GF-D8 (cell line): ENCODE measurements at regions not wholly inside any gene's neighbourhood (a gene's known extent, or its start where the extent isn't known, plus 50 kb on each side); places are given as distances from the start of the nearest gene placed in this dataset.

Experiments
- DNase-seq: peaks from one replicate; lab custom pipeline; 2025; lab: John Stamatoyannopoulos, UW

- no peak for DNase-seq
Observed at GRCh38 chr4:155514628-155515027, 137.9 kb upstream of the MAP9 start.

- DNase-seq: no peak
Observed at GRCh38 chr4:155512817-155513216, 136.1 kb upstream of the MAP9 start.

GRCh38 chr4:155512046-155512445 lies 135.3 kb upstream of the MAP9 start:
- no peak for DNase-seq

- DNase-seq: no peak
Observed at GRCh38 chr4:155510771-155511170, 134.0 kb upstream of the MAP9 start.

GRCh38 chr4:155509555-155509954 lies 132.8 kb upstream of the MAP9 start:
- DNase-seq: no peak

GRCh38 chr4:155506745-155507144 lies 130.0 kb upstream of the MAP9 start:
- DNase-seq: no peak

GRCh38 chr4:155505321-155505720 lies 128.6 kb upstream of the MAP9 start:
- no peak for DNase-seq

GRCh38 chr4:155497306-155497705 lies 120.5 kb upstream of the MAP9 start:
- no peak for DNase-seq

- DNase-seq: no peak
Observed at GRCh38 chr4:155496294-155496626, 119.5 kb upstream of the MAP9 start.

GRCh38 chr4:155495572-155496293 lies 119.0 kb upstream of the MAP9 start:
- DNase-seq: no peak

- no peak for DNase-seq
Observed at GRCh38 chr4:155494037-155494718, 117.4 kb upstream of the MAP9 start.

GRCh38 chr4:155491336-155492120 lies 114.8 kb upstream of the MAP9 start:
- DNase-seq: no peak

- no peak for DNase-seq
Observed at GRCh38 chr4:155489271-155489670, 112.5 kb upstream of the MAP9 start.

GRCh38 chr4:155488691-155489090 lies 111.9 kb upstream of the MAP9 start:
- DNase-seq: no peak

GRCh38 chr4:155487210-155487609 lies 110.4 kb upstream of the MAP9 start:
- DNase-seq: no peak

GRCh38 chr4:155481150-155481549 lies 104.4 kb upstream of the MAP9 start:
- DNase-seq: no peak

GRCh38 chr4:155479835-155480234 lies 103.1 kb upstream of the MAP9 start:
- no peak for DNase-seq

GRCh38 chr4:155478336-155478835 lies 101.6 kb upstream of the MAP9 start:
- DNase-seq: no peak

GRCh38 chr4:155474758-155475157 lies 98.0 kb upstream of the MAP9 start:
- no peak for DNase-seq

GRCh38 chr4:155473420-155474095 lies 96.8 kb upstream of the MAP9 start:
- DNase-seq: no peak

- DNase-seq: no peak
Observed at GRCh38 chr4:155468282-155468681, 91.5 kb upstream of the MAP9 start.

GRCh38 chr4:155450676-155451075 lies 73.9 kb upstream of the MAP9 start:
- DNase-seq: no peak
